OCI-LY3 (cell line): ENCODE measurements at regions not wholly inside any gene's neighbourhood (a gene's known extent, or its start where the extent isn't known, plus 50 kb on each side); places are given as distances from the start of the nearest gene placed in this dataset.

Source experiments
- H2AFZ ChIP-seq: fragments of 200-600, 300-600 bp; shearing (Covaris generic); 2 replicates; pipeline ENCODE4 v1.6.0; 2014; ENCODE audit warnings: antibody characterized with exemption, low read depth, low read length
- H3K27ac ChIP-seq: fragments of 200-600, 300-600 bp; sonication (generic); 2 replicates; pipeline ENCODE4 v1.5.1; 2014; ENCODE audit warnings: mild to moderate bottlenecking, low read length, moderate library complexity, mixed read lengths
- H3K27me3 ChIP-seq: fragments of 200-600, 300-600 bp; sonication (generic); 2 replicates; pipeline ENCODE4 v1.6.1; 2014; ENCODE audit warnings: low read depth, low read length, mixed read lengths
- H3K36me3 ChIP-seq: fragments of 200-600, 300-600 bp; sonication (generic); replicated peaks from 2 replicates; pipeline ENCODE3; 2014; ENCODE audit warnings: low read depth, low read length, mixed read lengths
- H3K4me1 ChIP-seq: fragments of 300-600, 200-600 bp; sonication (generic); 2 replicates; pipeline ENCODE4 v1.6.1; 2014; ENCODE audit warnings: low read length, mixed read lengths
- H3K4me2 ChIP-seq: fragments of 200-600, 300-600 bp; sonication (generic); 2 replicates; pipeline ENCODE4 v1.6.1; 2014; ENCODE audit warnings: low read length, mixed read lengths
- H3K4me3 ChIP-seq: fragments of 300-600, 200-600 bp; sonication (generic); 2 replicates; pipeline ENCODE4 v1.5.1; 2014; ENCODE audit warnings: antibody characterized with exemption, mild to moderate bottlenecking, low read length, moderate library complexity
- H3K79me2 ChIP-seq: fragments of 300-600, 200-600 bp; shearing (Covaris generic); 2 replicates; pipeline ENCODE4 v1.6.1; 2014; ENCODE audit warnings: mild to moderate bottlenecking, low read length, mixed read lengths
- H3K9ac ChIP-seq: fragments of 300-600, 200-600 bp; shearing (Covaris generic); 2 replicates; pipeline ENCODE4 v1.6.0; 2014; ENCODE audit warnings: mild to moderate bottlenecking, low read length, moderate library complexity
- H3K9me3 ChIP-seq: fragments of 200-600, 300-600 bp; shearing (Covaris generic); 2 replicates; pipeline ENCODE4 v1.6.1; 2014; ENCODE audit warnings: low read length, mixed read lengths; ENCODE audit not compliant: insufficient read depth
- H4K20me1 ChIP-seq: fragments of 200-600, 300-600 bp; sonication (generic); 2 replicates; pipeline ENCODE4 v1.6.1; 2016; ENCODE audit warnings: low read length, mixed read lengths; ENCODE audit not compliant: insufficient read depth
- EZH2phosphoT487 ChIP-seq: fragments of 200-600 bp; shearing (Covaris generic); IDR thresholded peaks from 2 replicates; pipeline ENCODE4 v1.6.1; 2018; ENCODE audit warnings: antibody characterized with exemption, mixed run types, low read depth
- TF ChIP-seq, protein P1 (sequence below): fragments of 200-600, 300-600 bp; sonication (generic); IDR thresholded peaks from 2 replicates; pipeline ENCODE4 v1.5.1; 2014; ENCODE audit warnings: antibody characterized with exemption, low read length, low read depth

DNA sequence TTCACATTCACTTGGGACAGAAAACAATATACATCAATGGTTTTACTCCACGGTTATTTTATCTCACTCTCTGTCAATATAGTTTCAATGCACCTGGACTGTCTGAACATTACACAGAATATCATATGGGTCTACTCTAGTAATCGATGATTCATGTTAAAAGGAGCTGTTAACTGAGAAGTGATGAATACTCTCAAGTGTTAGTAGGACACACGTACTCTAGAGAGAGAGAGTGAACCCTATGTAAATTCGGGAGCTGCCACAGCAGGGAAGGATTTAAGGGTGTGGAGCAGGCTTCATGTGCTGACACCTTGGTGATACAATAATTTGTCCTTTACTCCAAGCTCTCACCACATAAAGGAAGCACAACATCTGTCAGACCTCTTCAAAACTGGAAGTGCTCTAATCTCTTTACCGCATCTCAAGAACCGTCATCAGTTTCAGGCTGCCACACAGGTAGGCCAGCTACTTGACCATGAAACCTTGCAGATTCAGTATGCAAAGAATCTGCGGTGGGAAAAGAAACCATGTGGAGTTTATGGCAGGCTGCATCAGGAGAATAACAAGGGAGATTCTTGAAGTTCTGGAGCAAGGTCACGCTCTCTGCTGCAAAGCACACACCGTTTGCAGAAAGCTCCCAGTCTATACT is 199.2 kb upstream of the TMC3 start:
- peaks cover 40% of the 10 kb centered on the region for H3K27me3 ChIP-seq
- no peak overlapping the region for H3K4me2 ChIP-seq
- H3K27ac ChIP-seq = no peak overlapping the region
- H3K9ac ChIP-seq = no peak overlapping the region
- no peaks in the 10 kb centered on the region for H3K36me3 ChIP-seq
- TF ChIP-seq, protein P1, sequence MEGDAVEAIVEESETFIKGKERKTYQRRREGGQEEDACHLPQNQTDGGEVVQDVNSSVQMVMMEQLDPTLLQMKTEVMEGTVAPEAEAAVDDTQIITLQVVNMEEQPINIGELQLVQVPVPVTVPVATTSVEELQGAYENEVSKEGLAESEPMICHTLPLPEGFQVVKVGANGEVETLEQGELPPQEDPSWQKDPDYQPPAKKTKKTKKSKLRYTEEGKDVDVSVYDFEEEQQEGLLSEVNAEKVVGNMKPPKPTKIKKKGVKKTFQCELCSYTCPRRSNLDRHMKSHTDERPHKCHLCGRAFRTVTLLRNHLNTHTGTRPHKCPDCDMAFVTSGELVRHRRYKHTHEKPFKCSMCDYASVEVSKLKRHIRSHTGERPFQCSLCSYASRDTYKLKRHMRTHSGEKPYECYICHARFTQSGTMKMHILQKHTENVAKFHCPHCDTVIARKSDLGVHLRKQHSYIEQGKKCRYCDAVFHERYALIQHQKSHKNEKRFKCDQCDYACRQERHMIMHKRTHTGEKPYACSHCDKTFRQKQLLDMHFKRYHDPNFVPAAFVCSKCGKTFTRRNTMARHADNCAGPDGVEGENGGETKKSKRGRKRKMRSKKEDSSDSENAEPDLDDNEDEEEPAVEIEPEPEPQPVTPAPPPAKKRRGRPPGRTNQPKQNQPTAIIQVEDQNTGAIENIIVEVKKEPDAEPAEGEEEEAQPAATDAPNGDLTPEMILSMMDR = no peak
- no peak for TF ChIP-seq EZH2phosphoT487
- no peaks in the 10 kb centered on the region for H3K4me1 ChIP-seq
- no peak overlapping the region for H3K4me3 ChIP-seq
- no peaks in the 10 kb centered on the region for H3K79me2 ChIP-seq
- no peaks in the 10 kb centered on the region for H4K20me1 ChIP-seq
- no peaks in the 10 kb centered on the region for H3K9me3 ChIP-seq
- no peak overlapping the region for H2AFZ ChIP-seq

DNA sequence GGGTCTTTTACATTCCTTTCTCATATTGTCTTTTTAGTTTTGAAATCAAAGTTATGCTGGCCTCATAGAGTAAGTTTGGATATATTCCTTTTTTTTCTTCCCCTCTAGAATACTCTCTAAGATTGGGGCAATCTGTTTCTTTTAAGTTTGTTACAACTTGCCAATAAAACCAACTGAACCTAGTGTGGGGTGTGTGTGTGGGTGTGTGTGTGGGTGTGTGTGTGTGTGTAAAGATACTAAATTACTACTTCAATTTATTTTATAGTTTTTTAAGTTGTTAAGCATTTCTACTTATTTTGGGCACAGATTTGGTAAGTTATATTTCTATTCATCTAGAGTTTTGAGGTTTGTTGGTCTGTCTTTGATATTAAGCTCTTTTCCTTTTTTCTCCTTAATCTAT is 198.2 kb upstream of the TMC3 start:
- peaks cover 39% of the 10 kb centered on the region for H3K27me3 ChIP-seq
- H3K9me3 ChIP-seq = no peaks in the 10 kb centered on the region

DNA sequence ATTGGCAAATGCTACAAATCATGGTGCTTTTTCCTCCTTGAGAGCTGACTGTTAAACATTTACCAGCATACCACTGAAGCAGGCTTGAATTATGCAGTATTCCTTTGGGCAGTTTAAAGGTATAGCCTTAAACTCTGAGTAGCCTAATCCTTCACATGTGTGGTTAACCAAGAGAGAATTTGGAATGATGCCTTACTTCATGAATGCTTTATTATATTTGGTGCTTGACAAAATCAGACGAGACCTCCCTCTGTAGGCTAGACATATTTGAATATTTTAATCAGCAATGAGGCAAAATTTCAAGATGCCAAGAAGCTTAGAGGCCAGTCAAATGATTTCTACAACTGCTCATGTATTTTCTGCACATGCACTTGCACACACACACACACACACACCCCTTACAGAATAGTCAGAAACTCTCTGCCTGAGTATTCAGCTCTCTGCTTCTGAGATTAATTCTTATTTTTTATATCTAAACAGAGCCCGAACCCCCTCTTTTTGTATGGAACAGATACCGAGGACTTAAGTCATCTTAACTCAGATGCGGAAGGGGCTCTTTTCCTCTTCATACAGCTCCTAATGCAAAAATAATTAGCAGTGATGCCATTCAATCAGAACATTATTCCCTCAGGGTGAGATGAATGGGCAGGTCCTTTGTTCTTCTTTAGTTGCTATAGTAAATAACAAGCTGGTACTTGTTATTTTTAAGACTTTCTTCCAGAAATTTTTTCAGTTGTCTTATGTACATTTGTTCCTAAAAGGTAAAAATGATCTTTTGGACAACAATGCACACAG is 195.5 kb upstream of the TMC3 start:
- no peaks in the 10 kb centered on the region for H3K36me3 ChIP-seq
- H3K9me3 ChIP-seq = no peaks in the 10 kb centered on the region
- H3K4me3 ChIP-seq = no peak overlapping the region
- no peaks in the 10 kb centered on the region for H4K20me1 ChIP-seq
- H3K9ac ChIP-seq = no peak overlapping the region
- H3K4me2 ChIP-seq = no peak overlapping the region
- H3K79me2 ChIP-seq = no peaks in the 10 kb centered on the region
- no peaks in the 10 kb centered on the region for H3K4me1 ChIP-seq
- H2AFZ ChIP-seq = no peak overlapping the region
- TF ChIP-seq, protein P1 = no peak
- TF ChIP-seq EZH2phosphoT487 = no peak
- H3K27ac ChIP-seq = no peak overlapping the region
- H3K27me3 ChIP-seq = peaks cover 39% of the 10 kb centered on the region

More for the DNA sequence above, 198.2 kb upstream of the TMC3 start:
- Histone ChIP-seq H3K4me3 (no peak overlapping the region), H3K79me2 (no peaks in the 10 kb centered on the region), H4K20me1 (no peaks in the 10 kb centered on the region), H3K4me2 (no peak overlapping the region), H3K36me3 (no peaks in the 10 kb centered on the region), H3K9ac (no peak overlapping the region), H3K27ac (no peak overlapping the region), H3K4me1 (no peaks in the 10 kb centered on the region), H2AFZ (no peak overlapping the region)
- TF ChIP-seq EZH2phosphoT487 = no peak
- TF ChIP-seq, protein P1 = no peak

DNA sequence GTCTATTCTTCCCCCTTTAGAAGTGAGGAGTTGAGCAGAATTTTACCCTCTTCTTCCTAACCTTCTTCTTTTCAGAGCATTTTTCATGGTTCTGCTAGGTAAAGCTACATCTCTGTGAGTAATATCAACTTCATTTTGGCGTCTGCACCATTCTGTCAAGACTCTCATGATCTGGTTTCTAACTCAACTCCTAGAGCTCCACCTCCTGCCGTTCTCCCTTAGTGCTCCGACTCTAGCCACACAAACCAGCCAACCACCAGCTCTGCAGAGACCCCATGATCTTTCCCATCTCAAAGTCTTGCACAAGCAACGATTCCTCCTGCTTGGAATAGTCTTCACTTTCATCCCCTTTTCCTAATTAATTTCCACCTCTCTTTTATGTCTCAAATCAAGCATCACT is 193.9 kb upstream of the TMC3 start:
- TF ChIP-seq, protein P1 = no peak
- no peak for TF ChIP-seq EZH2phosphoT487
- Histone ChIP-seq H3K9ac (no peak overlapping the region), H3K4me1 (no peaks in the 10 kb centered on the region), H3K36me3 (no peaks in the 10 kb centered on the region), H3K9me3 (no peaks in the 10 kb centered on the region), H3K27me3 (peaks cover 32% of the 10 kb centered on the region), H3K4me2 (no peak overlapping the region), H3K79me2 (no peaks in the 10 kb centered on the region), H3K27ac (no peak overlapping the region), H2AFZ (no peak overlapping the region), H4K20me1 (no peaks in the 10 kb centered on the region), H3K4me3 (no peak overlapping the region)
